GM21526 (cell line): ENCODE measurements at regions not wholly inside any gene's neighbourhood (a gene's known extent, or its start where the extent isn't known, plus 50 kb on each side); places are given as distances from the start of the nearest gene placed in this dataset.
A peak's percentile ranks its signal among the peaks of the same experiment; 100 is the strongest.
"Not testable (repeated sequence)": the region's sequence is repeated elsewhere in the genome, so short reads cannot be mapped to it uniquely, and the experiment has no call there.

Source experiments
- ATAC-seq: cut with Tn5 transposase; IDR thresholded peaks from one replicate; pipeline ENCODE4 v1.9.1; 2021; ENCODE audit warnings: moderate library complexity; ENCODE audit not compliant: unreplicated experiment, low FRiP score

GRCh38 chr13:99074693-99075092 is 96.8 kb upstream of the DOCK9 start:
- no peak for ATAC-seq

GRCh38 chr13:99075268-99076191 is 97.7 kb upstream of the DOCK9 start:
- peak; percentile 93 for ATAC-seq

GRCh38 chr13:99078017-99078771 is 100.3 kb upstream of the DOCK9 start:
- ATAC-seq, result no peak

- ATAC-seq, result no peak
Measured at GRCh38 chr13:99080131-99080530, 102.3 kb upstream of the DOCK9 start.

DNA sequence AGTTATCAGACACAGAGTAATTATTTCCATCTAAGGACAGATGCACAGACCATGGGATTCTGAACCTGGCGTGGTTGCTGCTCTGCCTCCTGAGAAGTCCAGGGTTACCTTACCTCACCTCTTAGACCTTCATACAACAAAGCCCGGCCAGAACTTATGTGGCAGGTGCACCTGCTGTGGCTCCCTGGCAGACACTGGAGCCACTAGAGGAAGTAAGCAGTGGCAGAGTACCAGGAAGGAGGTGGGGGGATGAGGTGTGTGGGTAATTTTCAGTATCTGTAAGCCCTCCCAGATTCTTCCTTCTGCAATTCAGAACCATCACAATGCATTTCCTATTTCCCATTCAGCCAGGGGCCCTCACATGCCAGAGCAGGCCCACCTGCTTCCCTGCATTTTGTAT is 106.1 kb upstream of the DOCK9 start:
- ATAC-seq, result no peak

- ATAC-seq, result no peak
Measured at GRCh38 chr13:99085139-99085807, 107.4 kb upstream of the DOCK9 start.

GRCh38 chr13:99085808-99086266 is 108.0 kb upstream of the DOCK9 start:
- ATAC-seq, result no peak

GRCh38 chr13:99086267-99087097 is 108.6 kb upstream of the DOCK9 start:
- peak; percentile 37 for ATAC-seq

- peak; percentile 84 for ATAC-seq
Measured at GRCh38 chr13:99087098-99087953, 109.5 kb upstream of the DOCK9 start.

- ATAC-seq, result peak; percentile 31
Measured at GRCh38 chr13:99087954-99088491, 110.2 kb upstream of the DOCK9 start.

- no peak for ATAC-seq
Measured at GRCh38 chr13:99093997-99094396, 106.7 kb upstream of the UBAC2 start.

- not testable (repeated sequence) for ATAC-seq
Measured at GRCh38 chr13:99101831-99102230, 98.8 kb upstream of the UBAC2 start.

DNA sequence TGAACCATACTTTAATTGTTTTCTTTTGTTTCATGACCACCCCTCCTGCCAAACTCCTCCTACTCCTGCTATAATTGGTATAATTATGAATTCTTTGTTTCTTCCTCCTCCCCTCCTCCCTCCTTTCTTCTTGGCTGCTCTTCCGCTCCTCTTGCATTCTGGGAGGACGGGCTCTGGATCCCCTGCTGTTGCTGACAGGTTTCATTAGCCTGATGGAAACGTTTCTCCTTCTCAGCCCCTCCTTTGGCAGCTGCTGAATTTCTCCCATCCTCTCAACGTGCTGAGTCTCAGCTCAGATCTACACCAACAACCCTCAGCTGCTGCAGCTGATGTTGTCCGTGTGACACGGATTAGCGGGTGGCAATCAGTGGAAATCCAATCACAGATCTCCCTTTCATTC is 97.1 kb upstream of the UBAC2 start:
- no peak for ATAC-seq

- ATAC-seq, result no peak
Measured at GRCh38 chr13:99104396-99104795, 96.3 kb upstream of the UBAC2 start.

GRCh38 chr13:99105160-99105559 is 95.5 kb upstream of the UBAC2 start:
- no peak for ATAC-seq

DNA sequence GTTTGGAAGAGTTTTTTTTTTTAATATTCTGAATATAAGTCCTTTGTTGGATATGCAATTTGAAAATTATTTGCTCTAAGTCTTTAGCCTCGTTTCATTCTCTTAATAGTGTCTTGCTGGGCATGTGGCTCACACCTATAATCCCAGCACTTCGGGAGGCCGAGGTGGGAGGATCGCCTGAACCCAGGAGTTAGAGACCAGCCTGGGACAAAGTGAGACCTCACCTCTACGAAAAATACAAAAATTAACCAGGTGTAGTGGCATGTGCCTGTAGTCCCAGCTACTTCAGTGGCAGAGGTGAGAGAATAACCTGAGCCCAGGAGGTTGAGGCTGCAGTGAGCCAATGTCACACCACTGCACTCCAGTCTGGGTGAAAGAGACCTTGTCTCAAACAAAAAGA is 87.3 kb upstream of the UBAC2 start:
- no peak for ATAC-seq

DNA sequence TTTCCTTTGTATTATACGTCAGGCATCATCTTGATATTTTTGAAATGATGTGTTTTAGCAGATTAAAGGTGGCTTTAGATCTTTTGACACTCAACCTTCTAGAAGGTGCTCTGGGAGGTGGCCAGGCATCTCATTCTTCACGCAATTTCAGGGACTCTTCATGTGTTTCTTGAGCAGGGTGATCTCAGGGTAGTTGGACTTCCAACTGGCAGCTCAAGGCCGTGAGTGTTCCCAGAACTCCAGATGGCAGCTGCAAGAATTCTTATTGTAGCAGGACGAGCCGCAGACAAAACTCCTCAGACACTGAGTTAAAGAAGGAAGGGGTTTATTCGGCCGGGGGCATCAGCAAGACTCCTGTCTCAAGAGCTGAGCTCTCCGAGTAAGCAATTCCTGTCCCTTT is 82.5 kb upstream of the UBAC2 start:
- no peak for ATAC-seq

GRCh38 chr13:99119656-99120055 is 81.0 kb upstream of the UBAC2 start:
- ATAC-seq, result no peak

DNA sequence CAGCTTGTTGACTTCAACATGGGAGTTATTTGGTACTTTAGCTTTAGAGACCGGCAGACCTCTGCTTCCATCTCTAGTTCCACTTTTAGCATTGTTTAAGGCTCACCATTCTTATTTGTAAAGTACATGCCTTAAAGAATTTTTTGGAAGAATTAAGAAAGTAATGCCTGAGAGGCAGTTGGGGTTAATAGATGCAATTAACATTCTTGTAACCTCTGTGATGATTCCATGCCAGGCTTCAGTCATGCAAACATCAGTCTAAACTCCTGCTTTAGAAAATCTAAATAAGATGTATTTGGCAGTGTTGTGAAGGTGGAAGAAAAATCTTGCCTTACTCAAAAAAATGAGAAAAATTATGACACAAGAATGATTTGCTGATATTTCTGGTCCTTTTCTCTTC is 79.9 kb upstream of the UBAC2 start:
- no peak for ATAC-seq
